ENCODE measurements at regions not wholly inside any gene's neighbourhood (a gene's known extent, or its start where the extent isn't known, plus 50 kb on each side); places are given as distances from the start of the nearest gene placed in this dataset.

GRCh38 chr4:59455751-59456150 is 1744.4 kb upstream of the ADGRL3 start:
- TF ChIP-seq POLR2A (IDR thresholded peaks at IDR 0.05; ENCODE audit: low read length) (no peak), GATA1 (IDR thresholded peaks at IDR 0.05; ENCODE audit: low read depth, low read length) (no peak)

Data from erythroblast (primary cell).